ENCODE measurements at regions not wholly inside any gene's neighbourhood (a gene's known extent, or its start where the extent isn't known, plus 50 kb on each side); places are given as distances from the start of the nearest gene placed in this dataset.

GRCh38 chr4:100022792-100023222 is 72.7 kb upstream of the H2AZ1 start:
- Histone ChIP-seq H3K9me3 (no peaks in the 10 kb centered on the region), H3K36me3 (ENCODE audit: insufficient read depth in 1 of 2, low read depth in 1 of 2) (no peaks in the 10 kb centered on the region), H3K4me1 (no peaks in the 10 kb centered on the region), H3K27ac (no peak overlapping the region), H3K27me3 (ENCODE audit: insufficient read depth in 3 of 3, low read length in 2 of 3) (no peaks in the 10 kb centered on the region), H3K4me3 (no peak overlapping the region)
- no peak for DNase-seq
- ATAC-seq: no peak
- WGBS, 3 donors: 45 to 48% (median 46%) methylated on average over 5 of the region's 5 CpGs
- intact Hi-C loops (cut with DNase I): no loop called here
- no peak for TF ChIP-seq CTCF (IDR thresholded peaks at IDR 0.05)

GRCh38 chr4:100019821-100020220 is 69.7 kb upstream of the H2AZ1 start:
- Histone ChIP-seq H3K9me3 (no peaks in the 10 kb centered on the region), H3K27ac (no peak overlapping the region), H3K4me1 (no peaks in the 10 kb centered on the region), H3K36me3 (ENCODE audit: insufficient read depth in 1 of 2, low read depth in 1 of 2) (no peaks in the 10 kb centered on the region), H3K4me3 (no peak overlapping the region), H3K27me3 (ENCODE audit: insufficient read depth in 3 of 3, low read length in 2 of 3) (no peaks in the 10 kb centered on the region)
- no peak for TF ChIP-seq CTCF (IDR thresholded peaks at IDR 0.05)
- WGBS, 3 donors: 94 to 100% (median 97%) methylated on average over 1 of the region's 1 CpG
- DNase-seq: no peak
- intact Hi-C loops (cut with DNase I): no loop called here
- ATAC-seq: no peak

GRCh38 chr4:100017637-100018310 is 67.7 kb upstream of the H2AZ1 start:
- no peaks in the 10 kb centered on the region for H3K36me3 ChIP-seq (ENCODE audit: insufficient read depth in 1 of 2, low read depth in 1 of 2)
- no peak overlapping the region for H3K4me3 ChIP-seq
- WGBS, 3 donors: 73 to 88% (median 79%) methylated on average over 3 of the region's 3 CpGs
- H3K4me1 ChIP-seq: no peaks in the 10 kb centered on the region
- no peak for TF ChIP-seq CTCF (IDR thresholded peaks at IDR 0.05)
- no peaks in the 10 kb centered on the region for H3K27me3 ChIP-seq (ENCODE audit: insufficient read depth in 3 of 3, low read length in 2 of 3)
- intact Hi-C loops (cut with DNase I): no loop called here
- no peak for ATAC-seq
- H3K27ac ChIP-seq: no peak overlapping the region
- DNase-seq: no peak
- no peaks in the 10 kb centered on the region for H3K9me3 ChIP-seq

GRCh38 chr4:100016191-100016590 is 66.1 kb upstream of the H2AZ1 start:
- no peak overlapping the region for H3K4me3 ChIP-seq
- ATAC-seq (no peak), DNase-seq (no peak)
- intact Hi-C loops (cut with DNase I): no loop called here
- no peak overlapping the region for H3K27ac ChIP-seq
- WGBS, 3 donors: 89 to 95% (median 92%) methylated on average over 3 of the region's 3 CpGs
- H3K4me1 ChIP-seq: no peaks in the 10 kb centered on the region
- no peaks in the 10 kb centered on the region for H3K36me3 ChIP-seq (ENCODE audit: insufficient read depth in 1 of 2, low read depth in 1 of 2)
- no peaks in the 10 kb centered on the region for H3K27me3 ChIP-seq (ENCODE audit: insufficient read depth in 3 of 3, low read length in 2 of 3)
- H3K9me3 ChIP-seq: no peaks in the 10 kb centered on the region
- TF ChIP-seq CTCF (IDR thresholded peaks at IDR 0.05): no peak

GRCh38 chr4:100014616-100015015 is 64.5 kb upstream of the H2AZ1 start:
- ATAC-seq: no peak
- intact Hi-C loops (cut with DNase I): no loop called here
- Histone ChIP-seq H3K9me3 (no peaks in the 10 kb centered on the region), H3K4me3 (no peak overlapping the region), H3K27me3 (ENCODE audit: insufficient read depth in 3 of 3, low read length in 2 of 3) (no peaks in the 10 kb centered on the region), H3K36me3 (ENCODE audit: insufficient read depth in 1 of 2, low read depth in 1 of 2) (no peaks in the 10 kb centered on the region), H3K27ac (no peak overlapping the region), H3K4me1 (no peaks in the 10 kb centered on the region)
- no peak for DNase-seq
- TF ChIP-seq CTCF (IDR thresholded peaks at IDR 0.05): no peak
- 84 to 91% (median 91%) methylated on average over 3 of the region's 3 CpGs for WGBS, 3 donors

All from psoas muscle (tissue), 7 donors.